HFF-Myc (cell line): ENCODE measurements at regions not wholly inside any gene's neighbourhood (a gene's known extent, or its start where the extent isn't known, plus 50 kb on each side); places are given as distances from the start of the nearest gene placed in this dataset.

ENCODE experiments used
- DNase-seq: peaks from one replicate; pipeline ENCODE4 v3.0.0-alpha.2; 2011; ENCODE audit warnings: low read depth; ENCODE audit errors: extremely low read depth
- H3K4me3 ChIP-seq: replicated peaks from 2 replicates; pipeline ENCODE4 v1.5.1; 2011; ENCODE audit warnings: low read depth, mild to moderate bottlenecking, control low read depth, low read length
- TF ChIP-seq, protein P1 (sequence below): IDR thresholded peaks from 2 replicates; pipeline ENCODE4 v1.5.1; 2012; ENCODE audit warnings: mild to moderate bottlenecking, low read depth, low read length, control low read depth; ENCODE audit errors: missing control alignments

DNA sequence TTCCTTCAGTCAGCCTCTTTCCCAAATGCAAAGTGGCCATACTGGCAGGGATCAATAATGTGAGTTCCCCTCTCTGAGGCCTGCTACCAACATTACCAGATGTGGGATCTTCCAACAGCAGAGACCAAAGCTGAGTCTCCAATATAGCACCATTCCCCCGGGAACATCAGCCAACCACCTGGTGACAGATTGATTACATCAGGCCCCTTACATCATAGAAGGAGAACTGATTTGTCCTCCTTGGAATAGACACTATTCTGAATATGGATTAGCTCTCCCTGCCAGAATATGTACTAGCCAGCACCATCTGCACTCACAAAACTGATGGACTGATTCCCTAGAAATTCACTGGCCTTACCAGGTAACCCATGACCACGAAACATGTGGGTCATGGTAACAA, 61.9 kb upstream of the CARMIL1 start:
- H3K4me3 ChIP-seq, result no peak overlapping the region
- TF ChIP-seq, protein P1, sequence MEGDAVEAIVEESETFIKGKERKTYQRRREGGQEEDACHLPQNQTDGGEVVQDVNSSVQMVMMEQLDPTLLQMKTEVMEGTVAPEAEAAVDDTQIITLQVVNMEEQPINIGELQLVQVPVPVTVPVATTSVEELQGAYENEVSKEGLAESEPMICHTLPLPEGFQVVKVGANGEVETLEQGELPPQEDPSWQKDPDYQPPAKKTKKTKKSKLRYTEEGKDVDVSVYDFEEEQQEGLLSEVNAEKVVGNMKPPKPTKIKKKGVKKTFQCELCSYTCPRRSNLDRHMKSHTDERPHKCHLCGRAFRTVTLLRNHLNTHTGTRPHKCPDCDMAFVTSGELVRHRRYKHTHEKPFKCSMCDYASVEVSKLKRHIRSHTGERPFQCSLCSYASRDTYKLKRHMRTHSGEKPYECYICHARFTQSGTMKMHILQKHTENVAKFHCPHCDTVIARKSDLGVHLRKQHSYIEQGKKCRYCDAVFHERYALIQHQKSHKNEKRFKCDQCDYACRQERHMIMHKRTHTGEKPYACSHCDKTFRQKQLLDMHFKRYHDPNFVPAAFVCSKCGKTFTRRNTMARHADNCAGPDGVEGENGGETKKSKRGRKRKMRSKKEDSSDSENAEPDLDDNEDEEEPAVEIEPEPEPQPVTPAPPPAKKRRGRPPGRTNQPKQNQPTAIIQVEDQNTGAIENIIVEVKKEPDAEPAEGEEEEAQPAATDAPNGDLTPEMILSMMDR, result no peak

DNA sequence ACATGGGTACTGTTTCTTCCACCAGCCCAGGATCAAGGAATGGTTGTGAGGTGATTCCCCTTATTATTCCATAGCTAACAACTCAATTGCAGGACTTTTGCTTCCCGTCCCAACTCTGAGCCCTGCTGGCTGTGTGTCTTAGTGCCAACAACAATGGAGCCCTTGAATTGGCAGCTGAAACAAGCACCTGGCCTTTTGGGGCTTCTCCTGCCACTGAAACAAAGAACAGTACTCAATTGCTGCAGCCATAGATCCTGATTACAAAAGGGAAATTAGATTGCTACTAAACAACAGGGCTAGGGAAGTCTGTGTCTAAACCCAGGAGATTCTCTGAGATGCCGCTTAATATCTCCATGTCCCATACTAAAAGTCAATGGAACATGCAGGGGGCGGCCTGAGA, 61.3 kb upstream of the CARMIL1 start:
- no peak for DNase-seq
- H3K4me3 ChIP-seq, result no peak overlapping the region
- TF ChIP-seq, protein P1, result no peak

More for the DNA sequence above, 61.9 kb upstream of the CARMIL1 start:
- no peak for DNase-seq

DNA sequence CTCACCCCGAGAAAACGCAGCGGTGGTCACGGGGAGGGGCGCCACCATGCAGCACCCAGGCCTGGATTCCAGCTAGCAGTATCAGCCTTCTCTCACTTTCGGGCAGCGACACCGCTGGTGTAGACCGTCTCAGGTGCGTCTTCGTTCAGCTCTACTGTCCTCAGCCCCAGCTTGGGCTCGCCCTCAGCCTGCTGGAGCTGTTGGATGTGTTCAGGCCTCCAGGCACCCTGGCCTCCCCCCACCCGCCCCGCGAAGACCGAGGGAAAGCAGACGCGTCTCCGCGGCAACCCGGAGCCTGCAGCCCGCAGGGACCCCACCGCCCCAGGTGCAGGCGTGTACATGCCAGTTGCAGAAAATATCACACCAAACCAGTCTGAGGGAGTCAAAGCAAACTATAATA, 60.8 kb upstream of the CARMIL1 start:
- TF ChIP-seq, protein P1, result no peak
- no peak overlapping the region for H3K4me3 ChIP-seq
- no peak for DNase-seq

DNA sequence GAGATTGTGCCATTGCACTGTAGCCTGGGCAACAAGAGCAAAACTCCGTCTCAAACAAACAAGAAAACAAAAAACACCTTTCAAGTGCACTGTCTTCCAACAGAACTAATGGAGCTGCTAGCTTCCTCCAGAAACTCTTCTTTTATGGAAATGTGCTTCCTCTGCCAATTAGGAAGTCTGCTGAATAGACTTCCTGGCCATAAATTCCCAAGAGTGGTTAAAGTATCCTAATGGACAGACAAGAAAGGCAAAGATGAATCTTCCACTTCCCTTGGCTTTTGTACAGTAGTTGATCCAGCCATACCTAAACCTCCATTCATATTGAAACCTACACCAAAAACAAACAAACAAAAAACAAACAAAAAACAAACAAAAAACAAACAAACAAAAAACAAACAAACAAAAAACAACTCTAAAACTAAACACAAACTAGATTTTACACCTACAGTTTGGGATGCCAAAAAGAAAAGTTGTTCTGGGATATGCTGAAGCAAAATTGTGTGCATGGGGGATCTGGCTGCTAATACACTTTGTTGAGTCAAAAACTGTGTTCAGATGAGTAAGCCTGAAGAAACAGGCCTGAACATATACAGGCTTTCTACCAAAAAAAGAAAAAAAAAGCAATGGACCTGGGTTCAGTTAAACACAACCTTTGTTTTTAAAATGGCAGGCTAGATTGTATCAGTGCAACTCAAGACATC, 59.8 kb upstream of the CARMIL1 start:
- no peak overlapping the region for H3K4me3 ChIP-seq
- no peak for DNase-seq
- TF ChIP-seq, protein P1, result no peak

DNA sequence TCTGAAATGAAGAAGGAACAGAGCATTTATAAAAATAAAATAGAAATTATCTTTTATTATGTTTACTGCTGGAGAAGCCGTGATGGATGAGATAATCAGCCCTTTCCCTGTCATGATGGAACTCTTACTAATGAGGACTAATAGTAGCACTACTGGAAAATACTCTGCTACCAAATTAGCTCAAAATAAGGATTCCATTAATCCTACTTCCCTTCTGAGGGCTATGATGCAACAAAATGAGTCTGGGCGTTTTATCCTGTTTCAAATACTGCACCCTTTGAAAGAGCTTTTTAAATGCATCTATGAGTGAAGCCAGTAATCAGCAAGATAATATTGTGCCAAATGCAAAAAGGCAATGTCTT, 59.3 kb upstream of the CARMIL1 start:
- H3K4me3 ChIP-seq, result no peak overlapping the region
- TF ChIP-seq, protein P1, result no peak
- no peak for DNase-seq

DNA sequence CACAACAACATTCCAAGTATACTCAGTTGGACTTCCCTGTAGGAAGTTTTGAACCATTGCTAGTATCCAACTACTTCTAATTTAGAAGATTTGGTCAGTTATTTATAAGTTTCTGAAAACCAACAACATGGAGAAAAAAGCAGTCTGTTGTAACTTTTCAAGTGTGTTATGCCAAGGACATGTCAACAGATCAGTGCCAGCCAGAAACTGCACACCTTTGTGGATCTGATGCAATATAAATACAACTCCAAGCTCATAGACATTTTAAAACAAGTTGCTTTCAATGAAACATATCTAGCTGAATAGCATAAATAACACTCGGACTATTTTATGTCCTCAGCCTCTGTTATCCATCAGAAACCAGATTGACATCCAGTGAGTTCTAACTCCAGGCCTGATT, 58.3 kb upstream of the CARMIL1 start:
- no peak for DNase-seq
- TF ChIP-seq, protein P1, result no peak
- no peak overlapping the region for H3K4me3 ChIP-seq
